Colon (tissue), 2 donors: ENCODE measurements at regions not wholly inside any gene's neighbourhood (a gene's known extent, or its start where the extent isn't known, plus 50 kb on each side); places are given as distances from the start of the nearest gene placed in this dataset.

Experiments
- FAIRE-seq: peaks from 2 replicates; lab custom pipeline; 2012; peaks lifted over from hg19 to GRCh38; lab: Jason Lieb, UNC
- donor health status: control.
- donor health status: control.

GRCh38 chr4:123807866-123808265 is 411.3 kb downstream of the SPRY1 start:
- FAIRE-seq: no peak

- no peak for FAIRE-seq
These were observed 413.3 kb downstream of the SPRY1 start for GRCh38 chr4:123809864-123810263.

- no peak for FAIRE-seq
These were observed 415.4 kb downstream of the SPRY1 start for GRCh38 chr4:123812066-123812390.

GRCh38 chr4:123813901-123814300 is 417.3 kb downstream of the SPRY1 start:
- FAIRE-seq: no peak

- FAIRE-seq: no peak
These were observed 419.9 kb downstream of the SPRY1 start for GRCh38 chr4:123816462-123816861.

- FAIRE-seq: no peak
These were observed 420.6 kb downstream of the SPRY1 start for GRCh38 chr4:123817025-123817688.

- no peak for FAIRE-seq
These were observed 422.9 kb downstream of the SPRY1 start for GRCh38 chr4:123819362-123820035.

- no peak for FAIRE-seq
These were observed 425.3 kb downstream of the SPRY1 start for GRCh38 chr4:123821861-123822260.

- FAIRE-seq: no peak
These were observed 425.8 kb downstream of the SPRY1 start for GRCh38 chr4:123822353-123822752.

GRCh38 chr4:123823244-123823643 is 426.6 kb downstream of the SPRY1 start:
- no peak for FAIRE-seq

GRCh38 chr4:123824524-123824923 is 427.9 kb downstream of the SPRY1 start:
- FAIRE-seq: no peak

GRCh38 chr4:123825596-123826291 is 429.1 kb downstream of the SPRY1 start:
- no peak for FAIRE-seq

- FAIRE-seq: no peak
These were observed 430.3 kb downstream of the SPRY1 start for GRCh38 chr4:123826896-123827295.

GRCh38 chr4:123827511-123827910 is 430.9 kb downstream of the SPRY1 start:
- no peak for FAIRE-seq

GRCh38 chr4:123830930-123831329 is 434.3 kb downstream of the SPRY1 start:
- no peak for FAIRE-seq

GRCh38 chr4:123832173-123833026 is 435.8 kb downstream of the SPRY1 start:
- no peak for FAIRE-seq

GRCh38 chr4:123833171-123833643 is 436.6 kb downstream of the SPRY1 start:
- FAIRE-seq: no peak

- no peak for FAIRE-seq
These were observed 439.4 kb downstream of the SPRY1 start for GRCh38 chr4:123835831-123836590.

GRCh38 chr4:123836851-123837595 is 440.4 kb downstream of the SPRY1 start:
- no peak for FAIRE-seq

GRCh38 chr4:123838474-123838873 is 441.9 kb downstream of the SPRY1 start:
- no peak for FAIRE-seq

GRCh38 chr4:123840197-123840596 is 443.6 kb downstream of the SPRY1 start:
- no peak for FAIRE-seq
